Left ventricle myocardium inferior (tissue), 1 donor: ENCODE measurements at regions not wholly inside any gene's neighbourhood (a gene's known extent, or its start where the extent isn't known, plus 50 kb on each side); places are given as distances from the start of the nearest gene placed in this dataset.

ENCODE experiments used
- DNase-seq: peaks from one replicate; pipeline ENCODE4 v3.0.0-alpha.2; 2020
- H3K27ac ChIP-seq: fragments of 200-600 bp; replicated peaks from 2 replicates; pipeline ENCODE4 v1.8.0; 2021
- H3K27me3 ChIP-seq: fragments of 200-600 bp; 2 replicates; pipeline ENCODE4 v1.8.0; 2021; ENCODE audit warnings: low read depth
- H3K36me3 ChIP-seq: fragments of 200-600 bp; 2 replicates; pipeline ENCODE4 v1.8.0; 2021
- H3K4me1 ChIP-seq: fragments of 200-600 bp; 2 replicates; pipeline ENCODE4 v1.8.0; 2021
- H3K4me3 ChIP-seq: fragments of 200-600 bp; 2 replicates; pipeline ENCODE4 v1.8.0; 2021; ENCODE audit warnings: mild to moderate bottlenecking, moderate library complexity
- H3K9me3 ChIP-seq: fragments of 200-600 bp; replicated peaks from 2 replicates; pipeline ENCODE4 v1.8.0; 2021
- intact Hi-C: fragments of 100-400 bp; cut with micrococcal nuclease; formaldehyde crosslinking; loops from one replicate; pipeline ENCODE4 v1.11.0; 2022
- TF ChIP-seq, protein P1 (sequence below): fragments of 200-600 bp; IDR thresholded peaks from 2 replicates; pipeline ENCODE4 v1.8.0; 2021; ENCODE audit warnings: antibody characterized with exemption, mild to moderate bottlenecking, borderline replicate concordance
- donor health status: DM: no; HTN: yes; CAD: no; lungs with severe emphysema.

GRCh38 chr6:79423216-79423615 lies 114.0 kb downstream of the LCA5 start:
- Histone ChIP-seq H3K27ac (no peak overlapping the region), H3K9me3 (no peaks in the 10 kb centered on the region), H3K36me3 (no peaks in the 10 kb centered on the region), H3K27me3 (no peaks in the 10 kb centered on the region), H3K4me1 (peaks cover 8% of the 10 kb centered on the region), H3K4me3 (no peak overlapping the region)
- TF ChIP-seq, protein P1, sequence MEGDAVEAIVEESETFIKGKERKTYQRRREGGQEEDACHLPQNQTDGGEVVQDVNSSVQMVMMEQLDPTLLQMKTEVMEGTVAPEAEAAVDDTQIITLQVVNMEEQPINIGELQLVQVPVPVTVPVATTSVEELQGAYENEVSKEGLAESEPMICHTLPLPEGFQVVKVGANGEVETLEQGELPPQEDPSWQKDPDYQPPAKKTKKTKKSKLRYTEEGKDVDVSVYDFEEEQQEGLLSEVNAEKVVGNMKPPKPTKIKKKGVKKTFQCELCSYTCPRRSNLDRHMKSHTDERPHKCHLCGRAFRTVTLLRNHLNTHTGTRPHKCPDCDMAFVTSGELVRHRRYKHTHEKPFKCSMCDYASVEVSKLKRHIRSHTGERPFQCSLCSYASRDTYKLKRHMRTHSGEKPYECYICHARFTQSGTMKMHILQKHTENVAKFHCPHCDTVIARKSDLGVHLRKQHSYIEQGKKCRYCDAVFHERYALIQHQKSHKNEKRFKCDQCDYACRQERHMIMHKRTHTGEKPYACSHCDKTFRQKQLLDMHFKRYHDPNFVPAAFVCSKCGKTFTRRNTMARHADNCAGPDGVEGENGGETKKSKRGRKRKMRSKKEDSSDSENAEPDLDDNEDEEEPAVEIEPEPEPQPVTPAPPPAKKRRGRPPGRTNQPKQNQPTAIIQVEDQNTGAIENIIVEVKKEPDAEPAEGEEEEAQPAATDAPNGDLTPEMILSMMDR, result no peak
- intact Hi-C loops, result no loop called here
- no peak for DNase-seq

- no peaks in the 10 kb centered on the region for H3K27me3 ChIP-seq
- DNase-seq, result no peak
Measured at GRCh38 chr6:79422666-79423065, 114.6 kb downstream of the LCA5 start.

DNA sequence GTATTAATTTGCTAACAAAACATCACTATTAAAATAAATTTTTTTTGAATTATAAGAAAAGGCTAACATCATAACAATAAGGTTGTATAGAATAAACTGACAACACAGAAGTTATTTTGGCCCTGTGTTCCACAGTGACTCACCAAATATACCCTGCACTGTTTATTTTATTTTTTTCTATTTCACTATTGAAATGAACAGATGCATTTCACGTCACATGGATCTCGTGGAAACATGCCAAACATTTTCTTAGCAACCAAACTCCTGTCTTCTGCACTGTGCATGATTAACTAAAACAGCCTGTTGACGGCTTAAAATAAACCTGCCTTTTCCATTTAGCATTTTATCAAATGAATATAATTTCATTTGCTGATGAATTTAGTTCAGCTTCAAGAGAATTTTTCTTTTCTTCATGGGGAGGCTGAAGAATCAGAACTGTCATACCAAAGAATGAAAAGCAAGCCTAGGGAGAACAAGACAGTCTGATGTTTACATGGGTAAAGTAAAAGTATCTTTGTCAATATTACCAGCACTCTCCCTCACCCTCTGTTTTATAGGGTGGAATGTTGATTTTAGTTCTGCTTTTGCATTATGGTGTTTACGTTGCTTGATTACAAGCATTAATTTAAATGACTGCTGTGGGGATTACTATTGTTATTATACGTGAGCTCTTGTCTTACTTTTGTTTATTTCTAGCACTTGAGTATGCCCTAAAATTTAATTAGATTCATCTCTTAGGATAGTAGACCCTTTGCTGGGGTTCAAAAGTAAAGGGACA lies 115.3 kb downstream of the LCA5 start:
- no peak for DNase-seq
- intact Hi-C loops, result no loop called here
- Histone ChIP-seq H3K9me3 (no peaks in the 10 kb centered on the region), H3K27me3 (no peaks in the 10 kb centered on the region), H3K4me3 (no peak overlapping the region), H3K27ac (no peak overlapping the region), H3K4me1 (peaks cover 8% of the 10 kb centered on the region), H3K36me3 (no peaks in the 10 kb centered on the region)
- TF ChIP-seq, protein P1, result no peak

More at GRCh38 chr6:79422666-79423065, 114.6 kb downstream of the LCA5 start:
- Histone ChIP-seq H3K4me1 (peaks cover 8% of the 10 kb centered on the region), H3K36me3 (no peaks in the 10 kb centered on the region), H3K27ac (no peak overlapping the region), H3K9me3 (no peaks in the 10 kb centered on the region), H3K4me3 (no peak overlapping the region)
- intact Hi-C loops, result no loop called here
- TF ChIP-seq, protein P1, result no peak

- intact Hi-C loops, result no loop called here
- no peak overlapping the region for H3K4me3 ChIP-seq
- H3K27me3 ChIP-seq, result no peaks in the 10 kb centered on the region
- DNase-seq, result no peak
- no peak overlapping the region for H3K27ac ChIP-seq
- no peaks in the 10 kb centered on the region for H3K36me3 ChIP-seq
- no peaks in the 10 kb centered on the region for H3K9me3 ChIP-seq
- peaks cover 8% of the 10 kb centered on the region for H3K4me1 ChIP-seq
- TF ChIP-seq, protein P1, result no peak
Measured at GRCh38 chr6:79421001-79421411, 116.2 kb downstream of the LCA5 start.

DNA sequence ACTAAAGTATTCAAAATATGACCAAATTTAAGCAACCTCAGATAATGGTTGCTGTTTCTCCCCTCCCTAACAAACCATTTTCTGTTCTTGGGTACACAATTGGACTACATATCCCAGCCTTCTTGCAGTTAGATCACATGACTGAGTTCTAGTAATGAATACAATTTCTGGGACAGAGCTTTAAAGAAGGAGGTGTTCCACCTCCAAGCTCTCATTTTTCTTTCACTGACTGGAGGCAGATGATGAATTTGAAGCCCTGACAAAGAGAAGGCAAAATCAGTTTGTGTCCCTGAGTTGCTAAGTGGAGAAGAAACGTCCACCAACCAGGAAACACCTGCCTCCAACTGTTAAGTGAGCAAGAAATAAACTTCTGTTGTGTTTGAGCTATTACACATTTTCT lies 117.2 kb downstream of the LCA5 start:
- intact Hi-C loops, result no loop called here
- H3K36me3 ChIP-seq, result no peaks in the 10 kb centered on the region
- TF ChIP-seq, protein P1, result no peak

More for the DNA sequence above, 117.2 kb downstream of the LCA5 start:
- peaks cover 8% of the 10 kb centered on the region for H3K4me1 ChIP-seq
- no peak overlapping the region for H3K4me3 ChIP-seq
- no peaks in the 10 kb centered on the region for H3K9me3 ChIP-seq
- H3K27me3 ChIP-seq, result no peaks in the 10 kb centered on the region
- DNase-seq, result no peak
- no peak overlapping the region for H3K27ac ChIP-seq
